ENCODE measurements at regions not wholly inside any gene's neighbourhood (a gene's known extent, or its start where the extent isn't known, plus 50 kb on each side); places are given as distances from the start of the nearest gene placed in this dataset.
"Not testable (repeated sequence)": the region's sequence is repeated elsewhere in the genome, so short reads cannot be mapped to it uniquely, and the experiment has no call there.

- DNase-seq (ENCODE audit: low read depth in 2 of 2) = no peak
Measured at GRCh38 chr18:65671621-65672415, 79.0 kb upstream of the CDH7 start.

GRCh38 chr18:65670145-65670544 is 80.7 kb upstream of the CDH7 start:
- DNase-seq (ENCODE audit: low read depth in 2 of 2) = not testable (repeated sequence)

DNA sequence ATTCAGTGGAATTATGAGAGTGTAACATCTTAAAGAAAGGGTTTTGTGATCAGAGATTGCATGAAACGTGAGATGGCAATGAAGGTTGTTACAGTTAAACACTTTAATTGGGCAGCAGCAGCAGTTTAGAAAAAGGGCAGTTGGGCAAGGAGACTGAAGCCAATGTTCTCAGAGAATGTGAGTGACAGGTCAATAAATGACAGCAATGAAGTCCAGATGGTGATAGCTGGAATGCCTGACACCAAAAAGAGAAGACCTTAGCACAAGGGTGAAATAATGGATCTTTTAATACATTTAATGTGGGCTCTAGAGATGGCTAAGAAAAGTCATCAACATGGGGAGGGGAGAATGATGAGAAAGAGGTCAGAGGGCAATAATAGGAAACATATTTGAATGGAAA is 89.4 kb upstream of the CDH7 start:
- no peak for DNase-seq (ENCODE audit: low read depth in 2 of 2)

DNA sequence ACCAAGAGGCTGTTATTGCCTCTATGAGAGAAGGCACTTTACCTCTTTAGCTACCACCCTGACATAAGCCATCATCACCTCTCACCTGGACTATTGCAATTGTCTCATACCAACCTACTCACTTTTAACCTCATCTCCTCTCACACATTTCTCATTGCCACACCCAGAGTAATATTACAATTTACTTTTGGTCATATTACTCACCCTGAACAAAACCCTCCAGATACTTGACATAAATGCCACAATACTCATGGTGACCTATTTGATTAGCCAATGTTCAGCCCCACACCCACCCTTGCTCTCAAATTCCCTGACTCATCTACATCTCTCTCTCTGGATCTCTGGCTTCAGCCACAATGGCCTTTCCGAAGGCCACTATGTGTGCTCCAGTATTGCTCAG is 90.9 kb upstream of the CDH7 start:
- DNase-seq (ENCODE audit: low read depth in 2 of 2) = no peak

- no peak for DNase-seq (ENCODE audit: low read depth in 2 of 2)
Measured at GRCh38 chr18:65659312-65659711, 91.5 kb upstream of the CDH7 start.

DNA sequence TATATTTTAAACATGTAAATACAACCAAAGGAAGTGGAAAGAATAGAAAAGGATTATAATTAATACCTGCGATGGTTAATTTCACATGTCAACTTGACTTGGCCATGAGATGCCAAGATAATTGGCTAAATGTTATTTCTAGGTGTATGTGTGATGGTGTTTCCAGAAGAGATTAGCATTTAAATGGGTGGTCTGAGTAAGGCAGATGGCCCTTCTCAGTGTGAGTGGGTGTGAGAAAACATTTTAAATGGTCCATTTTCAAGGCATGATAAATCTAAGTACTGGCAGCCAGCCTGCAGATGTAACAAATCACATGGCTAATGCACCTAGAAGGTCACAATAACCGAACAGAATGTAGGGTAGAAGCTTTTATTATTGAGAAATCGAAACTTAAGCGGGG is 99.6 kb upstream of the CDH7 start:
- no peak for DNase-seq (ENCODE audit: low read depth in 2 of 2)

- DNase-seq (ENCODE audit: low read depth in 2 of 2) = no peak
Measured at GRCh38 chr18:65632236-65632635, 118.6 kb upstream of the CDH7 start.

GRCh38 chr18:65631766-65632165 is 119.0 kb upstream of the CDH7 start:
- DNase-seq (ENCODE audit: low read depth in 2 of 2) = no peak

- DNase-seq (ENCODE audit: low read depth in 2 of 2) = no peak
Measured at GRCh38 chr18:65628390-65628789, 122.4 kb upstream of the CDH7 start.

DNA sequence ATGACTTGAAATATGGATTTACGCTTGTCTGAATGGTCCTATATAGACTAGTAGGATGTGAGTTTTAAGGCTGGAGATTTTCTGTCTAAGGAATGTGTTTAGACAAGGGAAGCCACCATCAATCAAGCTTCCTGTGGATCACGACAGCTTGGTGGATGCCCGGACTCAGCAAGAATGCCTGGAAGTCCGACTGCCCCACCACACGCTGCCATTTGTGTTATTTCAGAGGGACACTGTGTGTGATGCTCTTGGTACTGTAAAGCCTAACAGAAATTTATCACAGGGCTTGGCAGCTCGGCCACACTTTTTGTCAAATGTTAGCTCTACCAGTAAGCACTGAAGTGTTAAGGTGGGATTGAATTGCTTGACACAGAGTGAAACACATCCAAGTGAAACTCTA is 127.1 kb upstream of the CDH7 start:
- no peak for DNase-seq (ENCODE audit: low read depth in 2 of 2)

- DNase-seq (ENCODE audit: low read depth in 2 of 2) = no peak
Measured at GRCh38 chr18:65622436-65622835, 128.4 kb upstream of the CDH7 start.

DNA sequence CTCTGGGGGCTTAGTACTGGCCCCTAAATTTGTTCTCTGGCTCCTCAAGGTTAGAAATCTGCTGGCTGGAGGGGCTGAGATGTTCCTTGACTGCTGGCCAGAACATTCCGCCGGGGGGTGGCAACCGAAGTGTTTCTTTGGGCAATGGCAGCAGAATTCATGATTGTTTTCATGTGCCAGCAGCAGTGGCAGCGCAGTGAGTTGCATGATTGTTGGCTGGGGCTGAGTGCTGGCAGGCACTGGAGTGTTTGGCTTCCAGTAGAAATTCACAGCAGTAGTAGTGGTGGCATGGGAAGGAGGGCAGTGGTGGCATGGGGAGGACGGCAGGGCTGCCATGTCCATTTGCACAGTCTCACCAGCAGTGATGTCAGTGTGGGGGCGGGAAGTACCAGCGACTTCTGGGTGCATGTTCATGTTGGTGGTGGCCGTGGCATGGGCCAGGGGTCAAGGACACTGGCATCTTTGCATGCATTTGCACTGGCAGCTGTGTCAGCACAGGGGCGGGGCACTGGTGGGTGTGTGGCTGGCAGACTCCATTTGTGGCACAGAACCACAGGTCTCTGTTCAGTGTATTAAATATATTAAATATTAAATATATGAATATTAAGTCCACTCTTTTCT is 130.6 kb upstream of the CDH7 start:
- DNase-seq (ENCODE audit: low read depth in 2 of 2) = no peak

DNA sequence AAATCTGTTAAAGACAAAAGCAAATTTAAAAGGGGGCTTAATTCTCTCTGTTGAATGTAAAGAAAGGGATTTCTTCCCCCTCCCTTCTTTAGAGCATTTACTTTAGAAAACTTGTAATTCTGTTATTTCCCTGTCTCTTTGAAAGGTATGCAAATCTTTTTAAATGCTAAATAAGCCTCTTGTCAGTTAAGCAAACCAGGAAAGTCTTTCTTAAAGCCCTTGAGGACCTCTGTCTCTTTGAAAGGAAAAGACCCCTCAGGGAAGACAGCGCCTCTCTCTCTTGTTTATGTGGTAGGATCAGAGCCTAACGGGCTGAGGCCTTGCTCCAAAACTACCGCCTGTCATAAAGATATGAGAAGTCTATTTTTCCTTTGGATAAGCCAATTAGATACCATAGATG is 139.9 kb upstream of the CDH7 start:
- DNase-seq (ENCODE audit: low read depth in 2 of 2) = no peak

- no peak for DNase-seq (ENCODE audit: low read depth in 2 of 2)
Measured at GRCh38 chr18:65608471-65608870, 142.3 kb upstream of the CDH7 start.

DNA sequence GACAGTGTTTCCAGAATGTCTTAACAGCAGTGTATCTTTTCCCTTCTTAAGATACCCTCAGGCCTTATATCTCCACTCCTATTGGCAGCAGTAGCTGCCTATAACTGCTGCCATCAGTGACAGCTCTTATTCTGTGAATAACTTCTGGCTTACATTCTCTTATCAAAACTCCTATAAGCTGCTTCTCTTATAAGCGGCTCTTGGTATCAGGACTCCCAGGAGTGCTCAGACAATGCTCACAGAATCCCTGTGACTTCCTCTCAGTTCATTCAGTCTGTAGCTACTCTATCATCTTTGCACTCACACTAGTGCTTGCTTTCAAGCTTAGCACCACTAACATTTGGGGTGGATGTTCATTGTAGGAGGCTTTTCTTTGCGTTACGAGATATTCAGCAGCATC is 143.7 kb upstream of the CDH7 start:
- DNase-seq (ENCODE audit: low read depth in 2 of 2) = no peak

- DNase-seq (ENCODE audit: low read depth in 2 of 2) = peak in 1 of 2 donors; percentile 7
Measured at GRCh38 chr18:65606551-65607130, 144.2 kb upstream of the CDH7 start.

DNA sequence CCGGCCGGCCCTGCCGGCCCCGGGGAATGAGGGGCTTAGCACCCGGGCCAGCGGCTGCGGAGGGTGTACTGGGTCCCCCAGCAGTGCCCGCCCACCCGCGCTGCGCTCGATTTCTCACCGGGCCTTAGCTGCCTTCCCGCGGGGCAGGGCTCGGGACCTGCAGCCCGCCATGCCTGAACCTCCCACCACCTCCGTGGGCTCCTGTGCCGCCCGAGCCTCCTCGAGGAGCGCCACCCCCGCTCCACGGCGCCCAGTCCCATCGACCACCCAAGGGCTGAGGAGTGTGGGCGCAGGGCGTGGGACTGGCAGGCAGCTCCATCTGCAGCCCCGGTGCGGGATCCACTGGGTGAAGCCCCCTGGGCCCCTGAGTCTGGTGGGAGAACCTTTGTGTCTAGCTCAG is 145.5 kb upstream of the CDH7 start:
- DNase-seq (ENCODE audit: low read depth in 2 of 2) = not testable (repeated sequence)

- no peak for DNase-seq (ENCODE audit: low read depth in 2 of 2)
Measured at GRCh38 chr18:65601775-65602174, 149.0 kb upstream of the CDH7 start.

DNA sequence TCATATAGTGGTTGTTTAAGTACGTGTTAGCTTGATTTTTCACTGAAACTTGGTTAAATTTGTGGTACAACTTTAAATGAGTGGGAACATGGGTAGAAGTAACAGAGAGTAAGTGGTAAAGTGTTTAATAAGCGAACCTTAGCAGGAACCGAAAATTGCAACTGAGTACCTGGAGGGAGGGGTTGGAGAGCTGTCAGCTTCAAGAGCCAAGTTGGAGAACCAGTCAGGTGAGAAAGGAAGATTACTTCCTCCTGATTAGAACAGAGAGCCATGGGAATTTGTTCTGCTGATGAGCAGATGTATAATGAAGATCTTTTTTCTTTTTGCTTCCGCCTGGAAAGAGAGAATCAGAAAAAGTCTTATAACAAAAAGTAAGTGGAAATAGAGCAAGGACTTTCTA is 158.4 kb upstream of the CDH7 start:
- no peak for DNase-seq (ENCODE audit: low read depth in 2 of 2)

GRCh38 chr18:65587491-65587890 is 163.3 kb upstream of the CDH7 start:
- DNase-seq (ENCODE audit: low read depth in 2 of 2) = no peak

- DNase-seq (ENCODE audit: low read depth in 2 of 2) = not testable (repeated sequence)
Measured at GRCh38 chr18:65582094-65582493, 168.7 kb upstream of the CDH7 start.

GRCh38 chr18:65568866-65569265 is 181.9 kb upstream of the CDH7 start:
- DNase-seq (ENCODE audit: low read depth in 2 of 2) = no peak

DNA sequence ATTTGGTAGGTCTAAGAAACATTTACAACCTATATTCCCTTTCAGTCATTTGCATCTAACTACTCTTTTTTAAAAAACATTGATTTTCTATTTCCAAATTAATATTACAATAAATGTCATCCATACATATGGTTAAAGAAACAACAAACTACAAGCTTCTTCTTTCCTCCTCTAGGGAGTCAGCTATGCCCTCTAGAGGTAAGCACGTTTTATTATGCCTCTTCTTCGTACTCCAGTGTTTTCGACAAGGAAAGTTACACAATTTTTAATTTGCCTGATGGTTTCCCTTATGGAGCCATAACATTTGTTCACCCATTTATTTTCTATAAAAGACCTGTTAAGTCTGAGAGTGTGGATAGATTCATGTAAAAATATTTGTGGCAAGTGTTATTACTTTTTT is 183.4 kb upstream of the CDH7 start:
- no peak for DNase-seq (ENCODE audit: low read depth in 2 of 2)
